CD4-positive, alpha-beta T cell treated with Interleukin-4 for 1 hour (primary cell): ENCODE measurements at regions not wholly inside any gene's neighbourhood (a gene's known extent, or its start where the extent isn't known, plus 50 kb on each side); places are given as distances from the start of the nearest gene placed in this dataset.
"Not testable (repeated sequence)": the region's sequence is repeated elsewhere in the genome, so short reads cannot be mapped to it uniquely, and the experiment has no call there.

ENCODE experiments used
- DNase-seq, 2 donors: peaks; one replicate each; pipeline ENCODE4 v3.0.0-alpha.2; 2020 to 2022

DNA sequence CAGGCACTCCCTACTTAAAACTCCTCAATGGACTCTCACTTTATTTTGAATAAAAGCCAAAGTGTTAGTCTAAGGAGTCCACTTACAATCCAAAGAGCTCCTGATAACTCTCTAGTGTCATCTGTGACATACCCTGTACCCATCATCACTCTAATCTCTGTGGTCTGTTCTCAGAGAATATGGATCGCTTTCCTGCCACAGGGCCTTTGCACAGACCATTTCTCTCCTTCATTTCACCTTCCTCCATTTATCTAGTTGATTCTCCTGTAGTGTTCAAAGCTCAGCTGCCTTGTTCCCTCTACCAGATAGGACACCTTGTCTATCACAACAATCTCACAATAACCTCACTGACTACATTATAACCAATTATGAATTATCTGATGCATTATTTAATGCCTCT is 185.4 kb upstream of the KBTBD8 start:
- no peak for DNase-seq

DNA sequence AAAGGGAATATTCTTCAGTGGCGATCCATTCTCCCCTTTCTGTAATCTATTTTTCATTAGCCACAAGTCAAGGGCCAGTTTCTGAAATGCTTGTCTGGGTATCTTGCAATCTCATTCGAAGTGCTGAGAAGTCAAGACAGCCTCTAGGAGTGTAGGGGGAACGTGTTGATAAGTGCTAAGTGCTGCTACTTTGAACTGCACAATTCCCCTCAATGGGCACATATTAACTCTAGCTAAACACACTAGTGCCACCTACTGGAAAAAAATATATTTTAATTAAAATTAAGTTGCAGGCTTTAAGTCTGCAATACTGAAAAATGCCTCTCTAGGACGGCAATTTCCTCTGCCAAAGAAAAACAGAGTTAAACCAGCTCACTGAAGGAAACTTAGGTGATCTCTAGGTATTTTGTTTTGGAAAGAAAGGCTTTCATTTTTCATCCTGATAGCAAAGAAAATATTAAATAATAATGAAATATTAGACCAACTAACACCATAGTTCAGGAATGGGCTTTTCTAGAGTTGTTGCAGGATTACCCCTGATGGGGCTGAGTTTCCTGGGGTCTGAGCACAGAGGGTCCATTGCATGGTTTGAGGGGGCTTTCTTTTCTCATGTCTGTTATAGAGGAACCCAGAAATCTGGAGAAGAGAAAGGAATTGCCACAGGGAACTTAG is 181.9 kb upstream of the KBTBD8 start:
- peak in 1 of 2 donors; percentile 68 for DNase-seq

DNA sequence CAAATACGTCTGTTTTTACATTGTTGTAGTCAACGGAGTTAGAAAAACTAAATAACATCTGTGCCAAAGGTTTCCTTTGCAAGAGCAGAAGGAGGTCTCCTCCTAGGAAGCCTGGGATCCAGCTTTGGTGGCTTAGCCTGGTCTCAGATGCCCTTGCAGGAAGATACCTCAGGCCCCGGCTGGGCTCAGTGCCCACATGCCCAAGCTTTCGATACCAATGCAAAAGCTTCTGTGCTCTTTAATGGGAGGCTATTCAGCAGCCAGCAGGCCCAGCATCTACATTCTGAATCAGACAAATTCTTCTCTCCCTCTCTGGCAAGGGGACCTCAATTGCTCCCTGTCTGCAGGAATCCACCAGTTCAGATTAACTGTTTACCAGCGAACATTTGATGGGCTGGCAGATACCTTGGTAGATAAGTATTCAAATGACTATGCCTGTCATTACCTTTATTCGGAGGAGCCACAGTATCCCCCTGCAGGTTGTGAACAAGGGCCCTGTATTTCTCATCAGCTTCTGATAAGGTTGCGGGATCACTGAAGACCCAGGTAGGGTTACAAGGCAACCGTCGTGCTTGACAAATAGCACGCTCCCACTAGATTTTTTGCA is 180.1 kb upstream of the KBTBD8 start:
- no peak for DNase-seq

DNA sequence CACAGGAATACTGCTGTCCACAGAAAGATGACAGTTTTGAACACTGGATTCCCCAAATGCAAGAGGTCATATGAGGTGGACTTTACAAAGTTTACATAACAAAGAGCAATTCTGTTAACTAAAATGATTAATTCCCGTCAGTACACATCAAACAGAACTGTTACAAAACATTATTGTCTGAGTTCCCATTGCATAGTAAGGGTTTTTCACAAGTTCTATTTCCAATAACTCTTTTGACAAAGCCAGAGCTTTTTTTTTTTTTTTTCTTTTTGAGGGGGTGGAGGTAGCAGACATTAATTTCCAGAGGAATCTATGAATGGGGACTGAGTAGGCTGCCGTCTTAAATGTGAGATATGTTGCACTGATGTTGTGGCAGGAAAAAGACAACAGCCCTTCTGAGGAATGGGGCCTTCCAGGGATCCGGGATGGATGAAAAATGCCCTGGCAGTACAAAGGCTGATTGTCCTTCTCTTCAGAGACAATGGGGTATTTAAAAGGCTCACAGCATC is 178.1 kb upstream of the KBTBD8 start:
- DNase-seq: no peak

DNA sequence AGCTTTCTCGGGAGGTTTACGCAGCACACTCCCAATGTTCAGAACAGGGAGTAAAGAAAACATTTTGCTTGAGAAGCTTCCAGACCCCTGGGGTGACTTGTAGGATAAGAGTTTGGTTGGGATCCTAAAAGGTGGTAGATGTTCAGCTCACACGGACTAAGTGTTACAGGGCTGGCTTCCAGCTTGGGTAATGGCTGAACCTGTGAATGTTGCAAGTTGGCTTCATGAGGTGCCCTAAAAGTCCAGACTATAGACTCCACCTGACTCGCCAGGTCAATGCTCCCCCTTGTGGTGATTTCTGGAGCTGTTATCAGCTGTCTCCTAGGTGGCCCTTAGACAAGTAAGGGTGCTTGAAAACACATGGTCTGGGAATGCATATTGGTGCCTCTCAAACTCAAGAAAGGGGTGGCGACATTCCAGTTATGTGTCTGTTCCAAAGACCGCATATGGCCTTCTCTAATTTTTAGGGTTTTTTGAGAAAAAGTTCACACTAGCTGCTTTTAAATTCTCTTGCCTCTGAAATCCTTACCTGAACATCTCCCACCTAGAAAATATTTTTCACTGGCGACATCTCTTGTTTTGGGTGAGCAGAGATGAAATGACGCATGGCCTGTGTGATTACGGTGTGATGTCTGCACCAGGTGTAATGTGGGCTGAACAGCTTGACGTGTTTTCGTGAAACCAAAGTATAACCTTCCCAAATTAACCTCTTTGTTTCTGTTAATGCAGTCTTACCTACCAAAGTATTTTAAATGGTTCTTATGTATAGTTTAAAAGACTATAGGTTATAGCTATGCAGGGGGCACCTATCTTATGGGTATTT is 175.7 kb upstream of the KBTBD8 start:
- DNase-seq: peak; percentile 57 to 69

DNA sequence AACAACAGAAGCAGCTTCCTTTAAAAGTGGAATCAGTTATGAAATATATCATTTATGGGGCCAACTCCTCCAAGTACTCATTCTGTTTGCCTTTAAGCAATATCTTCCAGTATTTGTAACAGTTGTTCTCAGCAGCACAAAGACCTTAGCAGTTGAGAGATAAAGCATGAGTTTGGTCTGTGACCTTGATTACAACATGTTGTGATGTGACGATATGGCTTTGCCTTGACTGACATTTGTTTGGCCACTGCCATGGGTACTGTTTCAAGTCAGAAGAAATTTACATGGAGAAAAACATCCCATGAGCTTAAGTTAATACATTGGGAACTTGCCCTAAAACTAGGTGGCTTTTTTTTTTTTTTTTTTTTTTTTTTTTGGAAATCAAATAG is 175.1 kb upstream of the KBTBD8 start:
- no peak for DNase-seq

DNA sequence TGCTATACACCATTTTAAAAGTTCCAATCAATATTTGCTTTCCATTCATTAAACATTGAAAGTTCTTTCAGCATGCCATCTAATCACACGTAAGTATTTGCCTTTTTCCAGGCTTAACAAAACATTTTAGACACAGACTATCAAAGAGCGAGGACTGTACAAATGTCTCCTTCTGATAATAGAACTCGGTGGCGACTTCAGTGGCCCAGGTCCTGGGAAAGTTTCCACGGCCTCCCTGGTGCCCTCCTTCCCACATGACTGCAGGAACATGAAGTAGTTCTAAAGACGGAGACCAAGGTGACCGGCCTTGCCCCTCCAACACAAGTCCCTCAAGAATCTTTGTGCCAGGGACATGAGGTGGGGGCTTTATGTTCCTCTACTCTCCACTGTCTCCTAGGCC is 174.6 kb upstream of the KBTBD8 start:
- DNase-seq: no peak

DNA sequence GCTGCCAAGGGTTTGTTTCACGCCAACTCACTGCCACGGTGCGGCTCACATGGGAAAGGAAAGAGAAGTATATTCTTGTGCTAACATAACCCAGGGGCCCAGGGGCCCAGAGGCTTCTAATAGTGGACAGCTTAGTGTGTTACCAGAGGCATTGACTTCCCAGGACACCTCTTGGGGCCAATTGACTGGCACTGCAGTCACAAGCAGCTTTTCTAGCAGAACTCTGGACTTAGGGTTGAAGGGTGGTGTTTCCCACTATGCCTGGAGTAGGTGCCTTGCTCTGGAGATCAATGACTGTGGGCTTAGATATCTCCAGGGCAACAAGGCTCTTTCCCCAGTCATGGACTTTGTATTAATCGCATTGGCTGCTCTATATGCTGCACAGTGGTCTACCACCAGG is 172.7 kb upstream of the KBTBD8 start:
- no peak for DNase-seq

DNA sequence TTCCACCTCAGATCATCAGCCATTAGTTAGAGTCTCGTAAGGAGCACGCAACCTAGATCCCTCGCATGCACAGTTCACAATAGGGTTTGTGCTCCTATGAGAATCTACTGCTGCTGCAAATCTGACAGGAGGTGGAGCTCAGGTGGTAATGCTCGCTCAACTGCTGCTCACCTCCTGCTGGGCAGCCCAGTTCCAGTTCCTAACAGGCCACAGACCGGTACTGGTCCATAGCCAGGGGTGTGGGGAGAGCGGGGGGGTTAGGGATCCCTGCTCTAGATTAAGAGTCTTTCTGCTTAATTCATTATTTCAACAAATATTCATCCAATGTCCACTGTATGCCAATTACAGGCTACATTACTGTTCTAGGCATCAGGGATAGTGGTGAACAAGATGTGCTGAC is 170.4 kb upstream of the KBTBD8 start:
- DNase-seq: no peak

DNA sequence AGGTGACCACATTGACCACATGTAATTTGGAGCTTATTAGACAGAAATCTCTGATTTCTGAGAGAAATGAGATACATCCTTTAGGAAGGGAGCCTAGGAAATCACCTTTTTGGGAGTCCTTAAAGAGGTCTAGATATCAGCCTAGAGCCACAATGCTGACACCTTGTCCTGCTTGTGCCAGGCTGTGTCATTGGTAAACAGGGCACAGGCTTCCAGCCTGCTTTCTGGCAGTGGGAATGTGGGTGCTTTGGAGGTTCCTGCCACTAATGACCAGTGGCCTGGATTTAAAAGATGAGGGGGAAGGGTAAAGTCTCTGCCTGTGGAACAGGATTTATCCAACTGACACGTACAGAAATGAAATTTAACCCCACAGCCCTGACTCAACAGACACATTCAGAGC is 169.8 kb upstream of the KBTBD8 start:
- DNase-seq: no peak

DNA sequence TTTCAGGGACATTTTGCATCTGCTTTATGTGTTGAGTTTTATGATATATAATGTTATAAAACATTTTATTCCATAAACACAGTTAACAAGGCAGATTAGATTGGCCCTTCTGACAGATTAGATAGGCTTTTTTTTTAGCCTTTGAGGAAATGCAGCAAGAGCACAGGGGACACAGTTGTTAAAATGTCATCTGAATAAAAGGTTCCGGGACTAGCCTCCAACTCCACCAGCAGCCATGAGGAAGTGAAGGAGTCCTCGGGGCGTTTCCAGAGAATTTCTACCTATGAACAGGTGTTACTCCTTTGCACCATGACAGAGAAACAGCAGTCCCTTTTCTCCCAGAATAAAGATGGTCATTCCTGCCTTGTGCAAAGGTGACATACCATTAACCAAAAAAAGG is 167.8 kb upstream of the KBTBD8 start:
- DNase-seq: no peak

DNA sequence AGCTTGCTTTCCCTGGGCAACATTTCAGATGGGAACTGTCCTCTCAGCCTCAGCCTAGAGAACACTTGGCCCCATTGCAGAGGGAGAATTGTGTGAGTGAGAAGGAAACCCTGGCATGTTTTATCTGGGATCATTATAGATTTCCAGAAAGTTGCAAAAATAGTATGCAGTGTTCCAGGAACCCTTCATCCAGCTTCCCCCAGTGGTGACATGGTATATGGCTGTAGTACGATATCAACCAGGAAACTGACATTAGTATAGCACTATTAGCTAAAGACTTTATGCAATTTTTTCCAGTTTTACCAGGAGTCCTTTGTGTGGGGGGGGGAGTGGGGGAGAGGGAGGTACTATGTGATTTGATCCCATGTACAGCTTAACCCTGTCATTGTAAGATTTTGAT is 166.2 kb upstream of the KBTBD8 start:
- no peak for DNase-seq

DNA sequence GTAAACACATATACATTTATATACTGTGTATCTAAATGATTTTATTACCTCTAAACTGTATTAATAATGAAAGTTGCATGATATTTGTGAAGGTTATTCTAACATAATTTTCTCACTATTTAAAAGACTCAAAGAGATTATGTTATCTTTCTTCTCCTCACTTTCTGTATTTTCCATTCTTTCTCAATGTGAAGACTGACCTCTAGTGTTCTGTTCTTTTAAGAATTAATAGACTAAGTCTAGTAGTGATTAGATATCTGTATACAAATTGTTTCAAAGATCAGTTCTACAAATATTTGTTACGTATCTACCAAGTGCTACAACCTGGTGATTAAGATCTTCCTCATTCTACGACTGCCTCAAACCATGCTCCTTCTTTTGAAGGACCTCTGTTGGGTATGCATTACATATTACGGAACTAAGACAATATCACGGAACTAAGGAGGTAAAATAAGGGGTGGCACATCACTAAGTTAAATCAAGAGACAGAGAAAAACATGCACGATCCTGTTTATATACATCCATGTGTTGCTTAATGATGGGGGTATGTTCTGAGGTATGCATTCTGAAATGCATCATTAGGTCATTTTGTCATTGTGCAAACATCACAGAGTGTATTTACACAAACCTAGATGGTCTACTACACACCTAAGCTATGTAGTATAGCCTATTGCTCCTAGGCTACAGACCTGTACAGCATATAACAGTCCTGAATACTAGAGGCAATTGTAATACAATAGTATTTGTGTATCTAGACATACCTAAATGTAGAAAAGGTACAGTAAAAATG is 161.5 kb upstream of the KBTBD8 start:
- DNase-seq: no peak

DNA sequence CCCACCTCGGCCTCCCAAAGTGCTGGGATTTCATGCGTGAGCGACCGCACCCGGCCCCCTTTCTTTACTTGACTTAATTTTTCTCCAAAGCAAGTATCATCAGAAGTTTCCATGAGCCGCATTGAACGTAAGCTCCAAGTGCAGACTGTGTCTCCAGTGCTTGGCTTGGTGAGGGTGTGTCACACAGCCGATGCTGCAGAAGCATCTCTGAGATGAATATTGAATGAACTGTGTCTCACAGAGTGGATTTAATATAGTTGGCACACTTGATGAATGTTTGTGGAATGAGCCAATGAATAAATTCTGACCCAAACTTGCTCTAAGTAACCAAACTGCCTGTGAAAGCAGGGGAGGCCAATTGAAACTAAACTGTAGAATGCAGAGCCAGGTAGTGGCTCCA is 159.4 kb upstream of the KBTBD8 start:
- DNase-seq: no peak

DNA sequence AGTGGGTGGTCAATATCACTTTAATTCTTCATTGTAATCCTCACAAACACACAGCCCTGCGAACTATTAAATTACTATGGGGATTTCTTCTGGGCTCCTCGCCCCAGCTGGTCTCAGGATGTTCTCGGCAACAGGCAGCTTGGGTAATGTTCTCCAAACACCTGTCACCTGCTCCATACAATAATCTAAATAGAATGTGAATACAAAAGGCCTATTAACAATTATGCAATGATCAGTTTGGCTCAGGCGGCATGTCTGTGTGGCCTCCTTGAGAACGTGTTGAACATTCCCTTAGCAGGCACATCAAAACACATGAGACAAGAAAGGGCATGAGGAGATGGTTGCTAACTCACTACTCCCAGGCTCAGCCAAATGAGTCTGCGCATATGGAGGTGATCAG is 158.6 kb upstream of the KBTBD8 start:
- no peak for DNase-seq

DNA sequence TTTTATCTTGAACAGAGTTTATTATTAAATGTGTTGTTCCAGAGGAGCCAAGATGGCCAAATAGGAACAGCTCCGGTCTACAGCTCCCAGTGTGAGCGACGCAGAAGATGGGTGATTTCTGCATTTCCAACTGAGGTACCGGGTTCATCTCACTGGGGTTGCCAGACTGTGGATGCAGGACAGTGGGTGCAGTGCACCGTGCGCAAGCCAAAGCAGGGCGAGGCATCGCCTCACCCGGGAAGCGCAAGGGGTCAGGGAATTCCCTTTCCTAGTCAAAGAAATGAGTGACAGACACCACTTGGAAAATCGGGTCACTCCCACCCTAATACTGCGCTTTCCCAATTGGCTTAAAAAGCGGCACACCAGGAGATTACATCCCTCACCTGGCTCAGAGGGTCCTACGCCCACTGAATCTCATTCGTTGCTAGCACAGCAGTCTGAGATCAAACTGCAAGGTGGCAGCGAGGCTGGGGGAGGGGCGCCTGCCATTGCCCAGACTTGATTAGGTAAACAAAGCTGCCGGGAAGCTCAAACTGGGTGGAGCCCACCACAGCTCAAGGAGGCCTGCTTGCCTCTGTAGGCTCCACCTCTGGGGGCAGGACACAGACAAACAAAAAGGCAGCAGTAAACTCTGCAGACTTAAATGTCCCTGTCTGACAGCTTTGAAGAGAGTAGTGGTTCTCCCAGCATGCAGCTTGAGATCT is 155.2 kb upstream of the KBTBD8 start:
- DNase-seq: not testable (repeated sequence)

DNA sequence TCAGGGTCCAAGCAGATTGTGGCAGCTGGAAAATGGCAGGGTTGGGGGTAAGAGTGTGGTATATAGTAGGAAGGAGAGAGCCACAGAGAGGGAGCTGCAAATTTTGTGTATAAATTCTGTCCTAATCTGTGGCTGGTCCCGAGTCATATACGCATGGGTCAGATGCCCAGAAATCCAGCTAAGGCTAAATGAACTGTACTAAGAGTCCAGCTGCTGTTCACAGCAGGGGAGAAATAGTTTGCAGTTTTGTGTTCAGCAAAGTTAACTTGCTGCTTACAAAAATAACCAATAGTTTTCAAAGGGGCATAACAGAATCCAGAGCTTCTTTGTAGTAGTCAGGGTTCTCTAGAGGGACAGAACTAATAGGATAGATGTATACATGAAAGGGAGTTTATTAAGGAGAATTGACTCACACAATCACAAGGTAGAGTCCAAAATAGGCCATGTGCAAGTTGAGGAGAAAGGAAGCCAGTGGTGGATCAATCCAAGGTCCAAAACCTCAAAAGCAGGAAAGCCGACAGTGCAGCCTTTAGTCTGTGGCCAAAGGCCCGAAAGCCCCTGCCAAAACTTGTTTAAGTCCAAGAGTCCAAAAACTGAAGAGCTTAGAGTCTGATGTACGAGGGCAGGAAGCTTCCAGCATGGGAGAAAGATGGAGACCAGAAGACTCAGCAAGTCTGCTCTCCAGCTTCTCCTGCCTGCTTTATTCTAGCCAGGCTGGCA is 146.1 kb upstream of the KBTBD8 start:
- DNase-seq: no peak

DNA sequence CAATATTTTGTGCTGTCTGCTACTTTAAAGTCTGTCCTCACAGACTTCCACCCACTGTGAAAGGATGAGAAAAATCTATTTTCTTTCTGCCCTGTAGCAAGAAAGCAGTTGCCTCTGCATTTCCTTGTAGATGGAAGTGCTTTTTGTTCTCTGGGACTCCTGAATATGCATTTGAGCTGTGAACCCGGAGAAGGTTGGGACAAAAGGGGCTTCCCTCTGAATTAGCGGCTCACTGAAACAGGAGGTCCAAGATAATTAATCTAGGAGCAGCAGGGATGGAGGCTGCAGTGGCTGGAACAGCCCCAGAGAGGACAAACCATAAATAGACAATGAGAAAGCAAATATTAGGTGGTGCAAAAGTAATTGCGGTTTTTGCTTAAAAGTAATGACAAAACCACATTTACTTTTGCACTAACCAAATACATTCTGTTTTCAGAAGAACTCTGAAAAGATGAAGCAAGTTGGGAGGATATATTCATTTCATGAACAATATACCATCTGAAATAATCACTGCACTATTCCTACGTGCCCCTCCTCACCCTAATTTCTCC is 143.4 kb upstream of the KBTBD8 start:
- DNase-seq: no peak

DNA sequence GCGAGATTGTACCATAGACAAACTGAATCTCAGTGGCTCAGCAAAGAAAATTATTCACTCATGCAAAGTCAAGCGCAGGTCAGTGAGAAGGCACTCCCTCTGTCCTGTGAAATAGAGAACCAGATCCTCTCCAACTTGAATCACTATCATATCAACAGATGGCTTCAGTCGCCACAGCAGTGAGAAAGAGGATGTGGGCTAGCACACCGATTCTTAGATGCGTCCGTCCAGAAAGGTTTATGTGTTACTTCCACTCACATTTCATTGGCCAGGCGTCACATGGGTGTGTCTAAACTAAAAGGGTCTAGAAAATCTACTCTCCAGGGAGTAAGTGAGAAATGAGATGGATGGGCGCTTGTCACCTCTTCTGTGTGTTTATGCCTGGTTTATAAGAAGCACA is 141.6 kb upstream of the KBTBD8 start:
- DNase-seq: peak in 1 of 2 donors; percentile 6

DNA sequence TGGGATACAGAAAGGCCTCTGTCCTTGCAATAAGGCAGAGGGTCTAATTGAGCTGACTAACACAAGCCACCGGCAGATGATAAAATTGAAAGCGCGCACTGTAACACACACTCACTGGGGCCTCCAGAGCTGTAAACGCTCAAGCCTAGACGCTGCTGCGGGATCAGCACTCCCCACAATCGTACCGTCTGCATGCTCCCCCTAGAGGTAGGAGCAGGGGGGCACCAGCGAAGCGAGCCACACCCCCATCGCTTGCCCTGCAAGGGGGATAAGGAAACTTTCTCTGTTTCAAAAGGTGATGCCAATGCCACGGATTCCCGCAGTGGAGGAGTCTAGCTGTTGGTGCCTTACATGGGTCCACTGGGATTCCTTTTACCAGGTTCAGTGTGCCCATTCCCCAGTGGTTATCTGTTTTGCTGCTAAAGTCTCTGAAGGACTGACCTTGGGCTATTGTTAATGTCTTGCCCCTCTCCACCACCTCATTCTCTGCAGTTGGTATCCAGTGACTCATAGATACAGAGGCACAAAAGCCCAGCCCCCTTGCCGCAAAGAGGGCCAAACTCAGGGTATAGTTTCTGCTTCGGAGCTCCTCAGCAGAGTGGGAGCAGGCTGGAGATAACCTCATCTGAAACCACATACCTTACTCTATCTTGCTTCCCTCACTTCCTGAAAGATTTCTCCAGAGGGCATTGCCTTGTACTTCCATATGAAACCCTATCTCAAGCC is 139.3 kb upstream of the KBTBD8 start:
- DNase-seq: no peak

DNA sequence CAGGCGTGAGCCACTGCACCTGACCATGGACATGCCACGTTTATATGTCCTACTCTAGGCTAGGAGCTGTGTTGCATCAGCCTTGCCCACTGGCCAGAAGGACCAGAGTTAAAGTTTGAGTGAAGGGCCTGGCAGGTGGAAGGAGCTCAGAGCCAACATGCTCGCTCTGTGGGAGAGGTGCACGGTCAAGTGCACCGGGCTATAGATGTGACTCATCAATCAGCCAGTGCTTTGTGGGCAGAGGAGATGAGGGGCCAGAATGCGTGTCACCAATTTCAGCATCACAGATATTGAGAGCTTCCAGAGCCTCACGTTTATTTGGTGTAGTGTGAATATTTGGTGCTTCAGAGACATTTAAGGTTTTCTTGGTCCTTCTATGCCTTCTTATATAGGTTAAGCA is 137.3 kb upstream of the KBTBD8 start:
- no peak for DNase-seq
